MM.1S (cell line): ENCODE measurements at regions not wholly inside any gene's neighbourhood (a gene's known extent, or its start where the extent isn't known, plus 50 kb on each side); places are given as distances from the start of the nearest gene placed in this dataset.

Experiments used
- DNase-seq: peaks from one replicate; pipeline ENCODE4 v3.0.0-alpha.2; 2015
- H2AFZ ChIP-seq: fragments of 300-600 bp; sonication (generic); 2 replicates; pipeline ENCODE4 v1.6.0; 2016; ENCODE audit warnings: antibody characterized with exemption, low read length
- H3F3A ChIP-seq: fragments of 300-600 bp; sonication (generic); 2 replicates; pipeline ENCODE4 v1.6.1; 2016; ENCODE audit warnings: mild to moderate bottlenecking, antibody characterized with exemption, low read length, moderate library complexity, mixed read lengths; ENCODE audit not compliant: insufficient read depth
- H3K27ac ChIP-seq: fragments of 300-600 bp; sonication (generic); 2 replicates; pipeline ENCODE4 v1.5.1; 2016; ENCODE audit warnings: mild to moderate bottlenecking, low read length
- H3K27me3 ChIP-seq: fragments of 300-600 bp; sonication (generic); replicated peaks from 2 replicates; pipeline ENCODE4 v1.6.0; 2016; ENCODE audit warnings: low read length; ENCODE audit not compliant: insufficient read depth
- H3K36me3 ChIP-seq: fragments of 300-600 bp; sonication (generic); replicated peaks from 2 replicates; pipeline ENCODE4 v1.6.1; 2016; ENCODE audit warnings: mild to moderate bottlenecking, low read length, mixed read lengths; ENCODE audit not compliant: insufficient read depth
- H3K4me1 ChIP-seq: fragments of 300-600 bp; sonication (generic); 2 replicates; pipeline ENCODE4 v1.6.1; 2016; ENCODE audit warnings: low read length, mixed read lengths
- H3K4me2 ChIP-seq: fragments of 300-600 bp; sonication (generic); 2 replicates; pipeline ENCODE4 v1.6.0; 2016; ENCODE audit warnings: low read depth, low read length
- H3K4me3 ChIP-seq: fragments of 300-600 bp; sonication (generic); 2 replicates; pipeline ENCODE4 v1.5.1; 2016; ENCODE audit warnings: low read length, mixed read lengths
- H3K79me2 ChIP-seq: fragments of 300-600 bp; sonication (generic); 2 replicates; pipeline ENCODE4 v1.6.1; 2016; ENCODE audit warnings: mixed run types, low read length, mixed read lengths
- H3K9ac ChIP-seq: fragments of 300-600 bp; sonication (generic); 2 replicates; pipeline ENCODE4 v1.6.1; 2016; ENCODE audit warnings: low read length, mixed read lengths
- H3K9me2 ChIP-seq: fragments of 300-600 bp; sonication (generic); replicated peaks from 2 replicates; pipeline ENCODE4 v1.6.1; 2016; ENCODE audit warnings: mild to moderate bottlenecking, low read length, mixed read lengths; ENCODE audit not compliant: insufficient read depth
- H3K9me3 ChIP-seq: fragments of 300-600 bp; sonication (generic); replicated peaks from 2 replicates; pipeline ENCODE4 v1.6.1; 2016; ENCODE audit warnings: mild to moderate bottlenecking, low read length, mixed read lengths; ENCODE audit not compliant: insufficient read depth
- H4K20me1 ChIP-seq: fragments of 300-600 bp; sonication (generic); 2 replicates; pipeline ENCODE4 v1.6.1; 2016; ENCODE audit warnings: mild to moderate bottlenecking, low read length, moderate library complexity, mixed read lengths; ENCODE audit not compliant: insufficient read depth
- CTCF ChIP-seq: fragments of 300-600 bp; sonication (generic); IDR thresholded peaks from 2 replicates; pipeline ENCODE4 v1.5.1; 2016; ENCODE audit warnings: antibody characterized with exemption, low read length, mixed read lengths
- EZH2 ChIP-seq: fragments of 300-600 bp; sonication (generic); optimal IDR thresholded peaks from 2 replicates; pipeline ENCODE3; 2017; ENCODE audit warnings: low read depth, mild to moderate bottlenecking, antibody characterized with exemption, low read length, mixed read lengths
- EZH2phosphoT487 ChIP-seq: fragments of 300-600 bp; sonication (generic); IDR thresholded peaks from 2 replicates; pipeline ENCODE4 v1.6.1; 2018; ENCODE audit warnings: antibody characterized with exemption, low read length

GRCh38 chr3:18795078-18795477 is 353.2 kb upstream of the KCNH8 start:
- Histone ChIP-seq H4K20me1 (no peaks in the 10 kb centered on the region), H3F3A (no peaks in the 10 kb centered on the region), H2AFZ (no peak overlapping the region), H3K9me3 (no peaks in the 10 kb centered on the region), H3K4me1 (no peaks in the 10 kb centered on the region), H3K4me3 (no peak overlapping the region), H3K9ac (no peak overlapping the region), H3K79me2 (no peaks in the 10 kb centered on the region), H3K4me2 (no peak overlapping the region), H3K9me2 (no peaks in the 10 kb centered on the region), H3K27ac (no peak overlapping the region), H3K27me3 (no peaks in the 10 kb centered on the region), H3K36me3 (no peaks in the 10 kb centered on the region)
- TF ChIP-seq CTCF (no peak), EZH2 (no peak), EZH2phosphoT487 (no peak)
- DNase-seq: no peak

- no peak overlapping the region for H3K9ac ChIP-seq
Observed at GRCh38 chr3:18791752-18792151, 356.6 kb upstream of the KCNH8 start.

GRCh38 chr3:18791182-18791581 is 357.1 kb upstream of the KCNH8 start:
- H3K4me1 ChIP-seq: peaks cover 4% of the 10 kb centered on the region

More at GRCh38 chr3:18791752-18792151, 356.6 kb upstream of the KCNH8 start:
- no peak overlapping the region for H2AFZ ChIP-seq
- no peaks in the 10 kb centered on the region for H3K36me3 ChIP-seq
- no peaks in the 10 kb centered on the region for H3K9me2 ChIP-seq
- no peak overlapping the region for H3K4me3 ChIP-seq
- H3F3A ChIP-seq: 0 out of 2 replicates have a peak, but pooled peaks cover 3% of the 10 kb centered on the region
- no peak overlapping the region for H3K4me2 ChIP-seq
- H3K79me2 ChIP-seq: no peaks in the 10 kb centered on the region
- no peaks in the 10 kb centered on the region for H3K9me3 ChIP-seq
- H4K20me1 ChIP-seq: no peaks in the 10 kb centered on the region
- no peaks in the 10 kb centered on the region for H3K27me3 ChIP-seq
- TF ChIP-seq CTCF: no peak
- no peak overlapping the region for H3K27ac ChIP-seq
- no peak for DNase-seq
- peaks cover 4% of the 10 kb centered on the region for H3K4me1 ChIP-seq

More at GRCh38 chr3:18791182-18791581, 357.1 kb upstream of the KCNH8 start:
- Histone ChIP-seq H3K9me2 (no peaks in the 10 kb centered on the region), H3K27me3 (no peaks in the 10 kb centered on the region), H3K36me3 (no peaks in the 10 kb centered on the region), H3K9me3 (no peaks in the 10 kb centered on the region), H3K4me2 (no peak overlapping the region), H3K9ac (no peak overlapping the region), H3K27ac (no peak overlapping the region), H3F3A (0 out of 2 replicates have a peak, but pooled peaks cover 3% of the 10 kb centered on the region), H3K4me3 (no peak overlapping the region), H2AFZ (no peak overlapping the region), H3K79me2 (no peaks in the 10 kb centered on the region), H4K20me1 (no peaks in the 10 kb centered on the region)
- TF ChIP-seq EZH2phosphoT487 (no peak), EZH2 (no peak), CTCF (no peak)
- DNase-seq: no peak
